Endothelial cell of umbilical vein (primary cell): ENCODE measurements at regions not wholly inside any gene's neighbourhood (a gene's known extent, or its start where the extent isn't known, plus 50 kb on each side); places are given as distances from the start of the nearest gene placed in this dataset.

Experiments used
- BruUV-seq: library from RNA; stranded (reverse); fragments of 400-500 nt; replicated peaks from 2 replicates; lab custom pipeline; 2021; lab: Mats Ljungman, UMichigan
- CTCF ChIA-PET: fragments of 300-600, 350-600 bp; sonication (Branson Sonifier 250); formaldehyde crosslinking; loops from one replicate; lab custom pipeline; 2021; ENCODE audit warnings: antibody characterized with exemption, inconsistent platforms; lab: Charles Lee
- POLR2A ChIA-PET: fragments of 300-600, 350-600 bp; sonication (Branson Sonifier 250); formaldehyde crosslinking; loops from one replicate; lab custom pipeline; 2021; ENCODE audit warnings: antibody characterized with exemption, inconsistent platforms; lab: Charles Lee
- DNase-seq: peaks from one replicate; pipeline ENCODE4 v3.0.0-alpha.2; 2011; ENCODE audit warnings: low read depth, low spot score
- FAIRE-seq: peaks from 2 replicates; lab custom pipeline; 2011; peaks lifted over from hg19 to GRCh38; lab: Jason Lieb, UNC
- H2AFZ ChIP-seq: 2 replicates; pipeline ENCODE4 v1.6.0; 2012; ENCODE audit warnings: low read depth, low read length, control low read depth, inconsistent platforms
- H3K27ac ChIP-seq: 2 replicates; pipeline ENCODE4 v1.5.1; 2011; ENCODE audit warnings: low read depth, mild to moderate bottlenecking, control low read depth, low read length, moderate library complexity; ENCODE audit not compliant: insufficient read depth
- H3K27me3 ChIP-seq, 2 experiments: 2 replicates each; pipeline versions ENCODE4 v1.6.0 to v1.6.1; 2011; ENCODE audit warnings: low read length in 2 of 2, mixed read lengths in 1 of 2; ENCODE audit not compliant: control insufficient read depth in 2 of 2, insufficient read depth in 2 of 2
- H3K36me3 ChIP-seq, 2 experiments: 2 replicates in 1 of 2; 3 replicates in 1 of 2; pipeline ENCODE4 v1.5.1; 2011; ENCODE audit warnings: low read length in 2 of 2, mild to moderate bottlenecking in 1 of 2, moderate library complexity in 1 of 2; ENCODE audit not compliant: control insufficient read depth in 2 of 2, insufficient read depth in 2 of 2; ENCODE audit errors: extremely low read depth in 1 of 2
- H3K4me1 ChIP-seq: 3 replicates; pipeline ENCODE4 v1.5.1; 2011; ENCODE audit warnings: mild to moderate bottlenecking, low read length; ENCODE audit not compliant: control insufficient read depth, insufficient read depth; ENCODE audit errors: extremely low read depth
- H3K4me2 ChIP-seq: 2 replicates; pipeline ENCODE4 v1.6.1; 2011; ENCODE audit warnings: low read length, control low read depth, mixed read lengths; ENCODE audit not compliant: insufficient read depth
- H3K4me3 ChIP-seq, 3 experiments: fragments of 200-600 bp in 1 of 3; sonication (generic), shearing (Covaris generic) in 1 of 3; replicated peaks in 1 of 3; 2 replicates each; pipeline ENCODE4 v1.5.1; 2011 to 2016; ENCODE audit warnings: control low read depth in 3 of 3, low read length in 3 of 3, mild to moderate bottlenecking in 2 of 3, inconsistent platforms in 1 of 3, low read depth in 1 of 3, moderate library complexity in 1 of 3; ENCODE audit not compliant: insufficient read depth in 1 of 3
- H3K79me2 ChIP-seq: 2 replicates; pipeline ENCODE4 v1.6.0; 2012; ENCODE audit warnings: low read length, inconsistent platforms; ENCODE audit not compliant: control insufficient read depth, insufficient read depth
- H3K9ac ChIP-seq: replicated peaks from 2 replicates; pipeline ENCODE3; 2011; ENCODE audit warnings: low read length, control low read depth; ENCODE audit not compliant: insufficient read depth; ENCODE audit errors: extremely low read depth
- H3K9me1 ChIP-seq: replicated peaks from 3 replicates; pipeline ENCODE4 v1.6.0; 2011; ENCODE audit warnings: mild to moderate bottlenecking, low read length; ENCODE audit not compliant: control insufficient read depth, insufficient read depth; ENCODE audit errors: extremely low read depth
- H3K9me3 ChIP-seq: replicated peaks from 2 replicates; pipeline ENCODE4 v1.5.1; 2012; ENCODE audit warnings: low read length, inconsistent platforms; ENCODE audit not compliant: control insufficient read depth, insufficient read depth
- H4K20me1 ChIP-seq: replicated peaks from 2 replicates; pipeline ENCODE3; 2011; ENCODE audit warnings: mild to moderate bottlenecking, low read length; ENCODE audit not compliant: control insufficient read depth, insufficient read depth; ENCODE audit errors: extremely low read depth
- EZH2 ChIP-seq: IDR thresholded peaks from 2 replicates; pipeline ENCODE4 v1.6.1; 2012; ENCODE audit warnings: borderline replicate concordance, low read depth, mild to moderate bottlenecking, moderate library complexity, low read length, inconsistent platforms; ENCODE audit not compliant: severe bottlenecking
- FOS ChIP-seq: IDR thresholded peaks from 2 replicates; pipeline ENCODE4 v1.6.1; 2011; ENCODE audit warnings: mild to moderate bottlenecking, low read length, moderate library complexity, borderline replicate concordance; ENCODE audit not compliant: insufficient read depth
- GATA2 ChIP-seq: IDR thresholded peaks from 2 replicates; pipeline ENCODE4 v1.7.0; 2011; ENCODE audit warnings: low read depth, mild to moderate bottlenecking, moderate library complexity, mixed read lengths, low read length; ENCODE audit not compliant: insufficient read length, insufficient read depth
- JUN ChIP-seq: IDR thresholded peaks from 2 replicates; pipeline ENCODE4 v1.6.1; 2011; ENCODE audit warnings: borderline replicate concordance, low read depth; ENCODE audit not compliant: insufficient read length, insufficient read depth
- MYC ChIP-seq: IDR thresholded peaks from one replicate; pipeline ENCODE4 v1.6.1; 2011; ENCODE audit warnings: mild to moderate bottlenecking, low read depth, low read length
- dilution Hi-C: fragments of 300-500 bp; cut with MboI; formaldehyde crosslinking; loops from one replicate; pipeline ENCODE4 v1.15.0; 2019; ENCODE audit warnings: low sequenced_read_pairs; ENCODE audit not compliant: extremely low pct_ligation_motif_present
- intact Hi-C: fragments of 100-400 bp; cut with micrococcal nuclease; formaldehyde crosslinking; loops from one replicate; pipeline ENCODE4 v1.10.0; 2022
- TF ChIP-seq, protein P1 (sequence below), 2 donors: IDR thresholded peaks; 1 replicate in 1 of 2; 2 replicates in 1 of 2; pipeline ENCODE4 v1.5.1; 2011; ENCODE audit warnings: low read length in 2 of 2, mild to moderate bottlenecking in 2 of 2, moderate library complexity in 2 of 2, control low read depth in 1 of 2, inconsistent platforms in 1 of 2, low read depth in 1 of 2; ENCODE audit not compliant: insufficient read depth in 1 of 2; ENCODE audit errors: extremely low read depth in 1 of 2
- TF ChIP-seq, protein P2 (sequence below): IDR thresholded peaks from 2 replicates; pipeline ENCODE4 v1.6.1; 2011; ENCODE audit not compliant: insufficient read depth, insufficient read length

DNA sequence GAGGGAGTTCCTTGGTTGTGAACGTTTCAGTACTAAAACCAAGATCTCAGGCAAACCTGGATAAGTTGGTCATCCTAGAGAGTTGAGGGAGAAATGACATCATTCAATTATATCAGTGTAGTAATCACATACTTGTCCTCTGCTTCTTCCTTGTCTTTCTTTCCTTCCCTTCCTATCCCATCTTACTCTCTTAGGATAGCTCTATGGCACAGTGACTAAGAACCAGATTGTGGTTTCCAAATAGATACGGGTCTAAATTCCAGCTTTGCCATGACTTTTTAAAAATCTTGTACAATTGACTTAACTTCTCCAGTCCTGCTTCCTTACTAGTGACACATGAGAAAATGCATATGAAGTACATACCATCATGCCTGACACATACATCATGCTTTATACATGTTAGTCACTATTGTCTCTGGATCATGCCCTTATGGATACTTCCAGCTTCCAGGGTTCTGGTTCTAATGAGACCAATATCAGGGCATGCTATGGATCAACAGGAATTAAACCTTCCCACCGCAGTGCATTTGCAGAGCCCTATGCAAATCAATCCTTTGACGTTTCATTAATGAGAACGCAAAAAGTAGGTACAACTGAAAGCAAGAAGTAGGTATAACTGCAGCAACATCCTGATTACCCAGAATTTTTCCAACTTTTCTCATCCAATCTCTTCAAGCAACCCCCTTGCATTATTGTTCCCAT lies 168.0 kb upstream of the KLF7 start:
- Histone ChIP-seq H3K4me2 (peak overlapping the region; percentile 83), H3K27ac (peak overlapping the region; percentile 99), H4K20me1 (no peaks in the 10 kb centered on the region), H3K4me3 (peak overlapping the region in 1 of 3 experiments; percentile 60), H3K9ac (peak overlapping the region; percentile 95), H3K36me3 (no peaks in the 10 kb centered on the region), H3K27me3 (no peaks in the 10 kb centered on the region), H3K4me1 (peaks cover 53% of the 10 kb centered on the region), H3K79me2 (no peaks in the 10 kb centered on the region), H3K9me3 (no peaks in the 10 kb centered on the region), H3K9me1 (no peaks in the 10 kb centered on the region), H2AFZ (peak overlapping the region; percentile 9)
- FAIRE-seq: peak; percentile 55
- ChIA-PET CTCF (interaction anchor here (0.9 to 1.8 kb wide), 6 partner anchors 66 to 534 kb away, joined by 3 to 9 read pairs (median 4); partner anchors contain the start of gene KLF7), POLR2A (interaction anchor here (1.6 kb wide), 1 partner anchor 169 kb away, joined by 18 read pairs; the partner anchor contains the start of gene KLF7)
- no peak for DNase-seq
- no TSS peak for BruUV-seq
- dilution Hi-C loops: no loop called here
- TF ChIP-seq FOS (no peak), GATA2 (no peak), JUN (peak; percentile 25), EZH2 (no peak), MYC (no peak)
- TF ChIP-seq, protein P1, sequence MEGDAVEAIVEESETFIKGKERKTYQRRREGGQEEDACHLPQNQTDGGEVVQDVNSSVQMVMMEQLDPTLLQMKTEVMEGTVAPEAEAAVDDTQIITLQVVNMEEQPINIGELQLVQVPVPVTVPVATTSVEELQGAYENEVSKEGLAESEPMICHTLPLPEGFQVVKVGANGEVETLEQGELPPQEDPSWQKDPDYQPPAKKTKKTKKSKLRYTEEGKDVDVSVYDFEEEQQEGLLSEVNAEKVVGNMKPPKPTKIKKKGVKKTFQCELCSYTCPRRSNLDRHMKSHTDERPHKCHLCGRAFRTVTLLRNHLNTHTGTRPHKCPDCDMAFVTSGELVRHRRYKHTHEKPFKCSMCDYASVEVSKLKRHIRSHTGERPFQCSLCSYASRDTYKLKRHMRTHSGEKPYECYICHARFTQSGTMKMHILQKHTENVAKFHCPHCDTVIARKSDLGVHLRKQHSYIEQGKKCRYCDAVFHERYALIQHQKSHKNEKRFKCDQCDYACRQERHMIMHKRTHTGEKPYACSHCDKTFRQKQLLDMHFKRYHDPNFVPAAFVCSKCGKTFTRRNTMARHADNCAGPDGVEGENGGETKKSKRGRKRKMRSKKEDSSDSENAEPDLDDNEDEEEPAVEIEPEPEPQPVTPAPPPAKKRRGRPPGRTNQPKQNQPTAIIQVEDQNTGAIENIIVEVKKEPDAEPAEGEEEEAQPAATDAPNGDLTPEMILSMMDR (IDR thresholded peaks at IDR 0.05; ENCODE audit: extremely low read depth in 1 of 2, insufficient read depth in 1 of 2, low read depth in 1 of 2, low read length in 2 of 2): no peak
- TF ChIP-seq, protein P2, sequence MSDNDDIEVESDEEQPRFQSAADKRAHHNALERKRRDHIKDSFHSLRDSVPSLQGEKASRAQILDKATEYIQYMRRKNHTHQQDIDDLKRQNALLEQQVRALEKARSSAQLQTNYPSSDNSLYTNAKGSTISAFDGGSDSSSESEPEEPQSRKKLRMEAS: no peak
- intact Hi-C loops: loop anchor here (1.0 to 5.0 kb wide), 10 partner anchors 22 to 533 kb away; no protein-coding TSS in a partner anchor
